Anterior cingulate cortex (tissue), 58 donors: ENCODE measurements at regions not wholly inside any gene's neighbourhood (a gene's known extent, or its start where the extent isn't known, plus 50 kb on each side); places are given as distances from the start of the nearest gene placed in this dataset.

Source experiments
- DNase-seq, 58 donors: peaks; one replicate each; lab custom pipeline; 2025; lab: John Stamatoyannopoulos, UW

GRCh38 chr9:89554307-89555035 lies 50.3 kb upstream of the GADD45G start:
- no peak for DNase-seq

DNA sequence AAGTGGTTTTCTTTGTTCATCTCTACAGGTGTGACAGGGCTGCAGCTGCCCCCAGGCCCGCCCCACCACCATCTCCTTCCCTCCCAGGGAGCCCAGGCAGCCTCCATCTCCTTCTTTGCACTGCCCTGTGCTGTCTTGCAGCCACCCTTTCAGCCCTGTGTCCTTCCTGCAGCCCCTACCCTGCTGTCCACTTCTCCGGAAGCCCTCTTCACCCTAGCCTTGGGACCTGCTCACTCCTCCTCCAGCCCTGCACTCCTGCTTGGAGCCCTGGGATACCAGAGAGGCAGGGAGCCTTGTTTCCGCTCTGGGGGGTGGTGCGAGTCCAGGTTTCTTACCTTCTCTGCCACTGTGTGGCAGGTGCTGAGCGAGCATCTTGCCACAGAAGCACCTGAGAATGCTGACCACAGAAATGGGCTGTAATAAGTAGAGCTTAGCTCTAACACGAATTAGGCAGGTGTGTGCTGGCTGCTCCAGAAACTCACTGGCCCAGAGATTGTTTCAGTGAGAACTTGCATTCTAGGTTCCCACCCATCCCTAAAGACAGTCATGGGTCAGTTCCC lies 51.3 kb upstream of the GADD45G start:
- DNase-seq: no peak

DNA sequence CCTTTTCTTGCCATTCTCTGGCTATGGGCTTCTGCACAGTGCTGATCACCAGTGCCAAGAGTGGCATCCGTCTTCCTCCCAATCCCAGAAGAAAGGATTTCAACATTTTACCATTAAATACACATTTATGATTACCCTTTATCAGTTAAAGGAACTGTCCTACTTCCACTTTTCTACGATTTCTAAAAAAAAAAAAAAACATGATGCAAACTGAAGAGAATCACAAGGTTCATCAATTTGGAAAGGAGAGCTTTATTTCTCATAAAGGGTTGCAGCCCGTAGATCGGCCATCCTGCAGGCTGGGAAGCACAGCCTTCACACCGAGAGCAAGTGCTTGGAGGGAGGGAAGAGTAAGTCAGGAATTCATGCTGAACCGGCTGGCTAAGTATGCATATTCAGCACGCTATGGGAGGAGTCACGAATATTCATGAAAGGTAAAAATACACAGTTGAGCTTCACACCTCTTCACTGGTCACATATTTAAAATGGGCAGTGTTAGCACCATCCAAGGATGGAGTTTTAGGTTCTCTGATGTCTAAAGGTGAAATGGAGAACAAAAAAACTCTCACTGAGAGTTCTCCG lies 52.5 kb upstream of the SEMA4D start:
- DNase-seq: no peak

- DNase-seq: peak in 48 of 58 donors; percentile 7 to 80 (median 51)
These were observed 51.2 kb upstream of the SEMA4D start for GRCh38 chr9:89549031-89549644.

- DNase-seq: no peak
These were observed 50.2 kb upstream of the SEMA4D start for GRCh38 chr9:89548071-89548638.
